ENCODE measurements at regions not wholly inside any gene's neighbourhood (a gene's known extent, or its start where the extent isn't known, plus 50 kb on each side); places are given as distances from the start of the nearest gene placed in this dataset.

DNA sequence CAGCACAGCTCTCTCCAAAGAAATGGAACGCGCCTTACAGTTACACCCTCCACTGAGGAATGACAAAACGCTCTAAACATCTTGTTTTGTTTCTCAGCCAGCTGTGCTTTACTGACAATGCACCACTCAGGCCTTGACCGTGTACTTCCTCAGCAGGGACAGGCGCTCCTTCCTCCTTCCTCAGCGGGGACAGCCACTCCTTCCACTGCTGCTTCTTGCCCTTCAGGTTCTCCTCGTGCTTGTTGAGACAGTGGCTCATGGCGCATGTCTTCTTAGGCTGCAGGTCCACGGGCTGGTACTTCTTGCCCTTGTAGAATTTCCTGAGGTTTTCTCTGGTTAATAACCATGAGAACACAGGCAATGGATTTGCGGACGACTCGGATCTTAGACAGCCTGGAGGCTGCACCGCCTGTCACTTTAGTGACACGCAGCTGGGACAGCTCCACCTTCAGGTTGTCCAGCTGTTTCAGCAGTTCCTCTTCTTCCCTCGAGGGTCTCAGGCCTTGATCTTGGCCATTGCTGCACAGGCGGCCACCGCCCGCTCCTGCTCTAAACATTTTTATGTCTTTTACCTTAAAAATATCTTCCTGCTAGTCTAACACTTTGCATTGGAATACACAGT, 613.8 kb downstream of the BRD1 start:
- Histone ChIP-seq H3K27me3 (ENCODE audit: control insufficient read depth, insufficient read depth, low read length) (no peaks in the 10 kb centered on the region), H2AK9ac (replicated peaks; ENCODE audit: low read depth, low read length, poor library complexity) (no peak overlapping the region), H3K4me3 (ENCODE audit: insufficient read depth, low read depth, low read length) (no peak overlapping the region), H3K4me1 (ENCODE audit: control insufficient read depth, insufficient read depth, low read length) (no peaks in the 10 kb centered on the region), H3K36me3 (ENCODE audit: control insufficient read depth, insufficient read depth, low read length) (no peaks in the 10 kb centered on the region), H2AK5ac (ENCODE audit: low read depth, low read length) (no peak overlapping the region), H2BK20ac (ENCODE audit: low read depth, low read length) (no peak overlapping the region), H4K5ac (ENCODE audit: low read depth, low read length) (no peak overlapping the region), H3K4ac (ENCODE audit: low read depth, low read length) (no peak overlapping the region), H2BK120ac (ENCODE audit: low read depth, low read length) (no peak overlapping the region), H3K56ac (ENCODE audit: extremely low read depth, insufficient read depth, low read length) (no peak overlapping the region), H2BK15ac (ENCODE audit: low read depth, low read length) (no peak overlapping the region), H3K23ac (ENCODE audit: low read depth, low read length) (no peak overlapping the region), H4K91ac (ENCODE audit: insufficient read depth, low read depth, low read length) (no peak overlapping the region), H3K79me1 (ENCODE audit: low read depth in 1 of 2, low read length in 2 of 2) (no peaks in the 10 kb centered on the region), H3K18ac (ENCODE audit: low read depth, low read length) (no peak overlapping the region), H3K9me1 (ENCODE audit: insufficient read depth, low read length) (no peaks in the 10 kb centered on the region), H3K9ac (ENCODE audit: low read depth, low read length) (no peak overlapping the region), H4K8ac (ENCODE audit: low read depth in 2 of 2, low read length in 2 of 2) (no peak overlapping the region), H2BK5ac (ENCODE audit: low read depth, low read length, poor library complexity, severe bottlenecking) (no peak overlapping the region), H3K9me3 (ENCODE audit: control insufficient read depth, insufficient read depth, low read length) (peaks cover 61% of the 10 kb centered on the region), H3K4me2 (ENCODE audit: low read depth, low read length) (no peak overlapping the region), H4K20me1 (ENCODE audit: insufficient read depth, low read length) (no peaks in the 10 kb centered on the region), H3K27ac (ENCODE audit: insufficient read depth, low read length) (no peak overlapping the region), H3K14ac (replicated peaks; ENCODE audit: low read depth, low read length) (no peak overlapping the region), H2AFZ (replicated peaks; ENCODE audit: low read length, poor library complexity) (no peak overlapping the region)
- no peak for DNase-seq
- no peak for ATAC-seq (ENCODE audit: low read depth)
- WGBS, 2 experiments (ENCODE audit: extremely low coverage in 2 of 2, insufficient read length in 1 of 2), result 36% methylated on average over 8 of the region's 18 CpGs; no CpG with 5 or more reads in 1 of the 2 experiments
- POLR2A ChIA-PET (ENCODE audit: unreplicated experiment), result no interaction called here
- dilution Hi-C loops (cut with HindIII; ENCODE audit: low sequenced_read_pairs, unreplicated experiment) (no loop called here), in situ Hi-C loops (cut with MboI; ENCODE audit: low sequenced_read_pairs) (no loop called here), intact Hi-C loops (cut with micrococcal nuclease) (no loop called here)
- CTCF ChIA-PET, result no interaction called here
- TF ChIP-seq CHD1 (IDR thresholded peaks at IDR 0.05; ENCODE audit: low read depth, low read length) (no peak), CEBPB (IDR thresholded peaks at IDR 0.05; ENCODE audit: low read depth, low read length) (no peak), POLR2A (IDR thresholded peaks at IDR 0.05; ENCODE audit: low read depth, low read length) (no peak), SMC3 (IDR thresholded peaks at IDR 0.05; ENCODE audit: low read depth, low read length) (no peak), RFX5 (IDR thresholded peaks at IDR 0.05; ENCODE audit: low read depth, low read length) (no peak), RCOR1 (IDR thresholded peaks at IDR 0.05; ENCODE audit: insufficient replicate concordance, low read length) (no peak), BHLHE40 (IDR thresholded peaks at IDR 0.05; ENCODE audit: low read depth, low read length) (no peak), RAD21 (IDR thresholded peaks at IDR 0.05; ENCODE audit: low read length) (no peak), NFE2L2 (IDR thresholded peaks at IDR 0.05; ENCODE audit: low read depth, low read length) (no peak), MAFK (IDR thresholded peaks at IDR 0.05; ENCODE audit: low read depth, low read length) (no peak)
- TF ChIP-seq, protein P1, sequence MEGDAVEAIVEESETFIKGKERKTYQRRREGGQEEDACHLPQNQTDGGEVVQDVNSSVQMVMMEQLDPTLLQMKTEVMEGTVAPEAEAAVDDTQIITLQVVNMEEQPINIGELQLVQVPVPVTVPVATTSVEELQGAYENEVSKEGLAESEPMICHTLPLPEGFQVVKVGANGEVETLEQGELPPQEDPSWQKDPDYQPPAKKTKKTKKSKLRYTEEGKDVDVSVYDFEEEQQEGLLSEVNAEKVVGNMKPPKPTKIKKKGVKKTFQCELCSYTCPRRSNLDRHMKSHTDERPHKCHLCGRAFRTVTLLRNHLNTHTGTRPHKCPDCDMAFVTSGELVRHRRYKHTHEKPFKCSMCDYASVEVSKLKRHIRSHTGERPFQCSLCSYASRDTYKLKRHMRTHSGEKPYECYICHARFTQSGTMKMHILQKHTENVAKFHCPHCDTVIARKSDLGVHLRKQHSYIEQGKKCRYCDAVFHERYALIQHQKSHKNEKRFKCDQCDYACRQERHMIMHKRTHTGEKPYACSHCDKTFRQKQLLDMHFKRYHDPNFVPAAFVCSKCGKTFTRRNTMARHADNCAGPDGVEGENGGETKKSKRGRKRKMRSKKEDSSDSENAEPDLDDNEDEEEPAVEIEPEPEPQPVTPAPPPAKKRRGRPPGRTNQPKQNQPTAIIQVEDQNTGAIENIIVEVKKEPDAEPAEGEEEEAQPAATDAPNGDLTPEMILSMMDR (conservative IDR thresholded peaks at IDR 0.05; ENCODE audit: low read depth, low read length), result no peak
- TF ChIP-seq, protein P2, sequence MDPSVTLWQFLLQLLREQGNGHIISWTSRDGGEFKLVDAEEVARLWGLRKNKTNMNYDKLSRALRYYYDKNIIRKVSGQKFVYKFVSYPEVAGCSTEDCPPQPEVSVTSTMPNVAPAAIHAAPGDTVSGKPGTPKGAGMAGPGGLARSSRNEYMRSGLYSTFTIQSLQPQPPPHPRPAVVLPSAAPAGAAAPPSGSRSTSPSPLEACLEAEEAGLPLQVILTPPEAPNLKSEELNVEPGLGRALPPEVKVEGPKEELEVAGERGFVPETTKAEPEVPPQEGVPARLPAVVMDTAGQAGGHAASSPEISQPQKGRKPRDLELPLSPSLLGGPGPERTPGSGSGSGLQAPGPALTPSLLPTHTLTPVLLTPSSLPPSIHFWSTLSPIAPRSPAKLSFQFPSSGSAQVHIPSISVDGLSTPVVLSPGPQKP (IDR thresholded peaks at IDR 0.05; ENCODE audit: borderline replicate concordance, low read depth, low read length), result no peak
- no TSS peak for BruUV-seq (replicated peaks)

All from IMR-90 (cell line).